Right atrium auricular region (tissue), 2 donors: ENCODE measurements at regions not wholly inside any gene's neighbourhood (a gene's known extent, or its start where the extent isn't known, plus 50 kb on each side); places are given as distances from the start of the nearest gene placed in this dataset.

Experiments
- DNase-seq: peaks from one replicate; pipeline ENCODE4 v3.0.0-alpha.2; 2019; ENCODE audit warnings: low spot score
- H3K27ac ChIP-seq, 2 donors: fragments of 200-600 bp; sonication (generic); 1 replicate in 1 of 2; 2 replicates in 1 of 2; pipeline ENCODE4 v1.5.1; 2016 to 2019
- H3K27me3 ChIP-seq, 2 donors: fragments of 200-600 bp; sonication (generic); one replicate each; pipeline versions ENCODE4 v1.5.1 to v1.6.0; 2017 to 2019
- H3K36me3 ChIP-seq: fragments of 200-600 bp; sonication (generic); one replicate; pipeline ENCODE4 v1.5.1; 2016
- H3K4me1 ChIP-seq, 2 donors: fragments of 200-600 bp; sonication (generic); one replicate each; pipeline versions ENCODE4 v1.5.1 to v1.6.0; 2017 to 2019
- H3K4me3 ChIP-seq, 2 donors: fragments of 200-600 bp; sonication (generic); 1 replicate in 1 of 2; 2 replicates in 1 of 2; pipeline ENCODE4 v1.5.1; 2017 to 2019; ENCODE audit warnings: mild to moderate bottlenecking in 1 of 2, moderate library complexity in 1 of 2
- H3K9me3 ChIP-seq, 2 donors: fragments of 200-600 bp; sonication (generic); one replicate each; pipeline ENCODE4 v1.5.1; 2019
- TF ChIP-seq, protein P1 (sequence below), 2 donors: fragments of 200-600 bp; sonication (generic); IDR thresholded peaks; one replicate each; pipeline ENCODE4 v1.5.1; 2019; ENCODE audit warnings: antibody characterized with exemption in 2 of 2

DNA sequence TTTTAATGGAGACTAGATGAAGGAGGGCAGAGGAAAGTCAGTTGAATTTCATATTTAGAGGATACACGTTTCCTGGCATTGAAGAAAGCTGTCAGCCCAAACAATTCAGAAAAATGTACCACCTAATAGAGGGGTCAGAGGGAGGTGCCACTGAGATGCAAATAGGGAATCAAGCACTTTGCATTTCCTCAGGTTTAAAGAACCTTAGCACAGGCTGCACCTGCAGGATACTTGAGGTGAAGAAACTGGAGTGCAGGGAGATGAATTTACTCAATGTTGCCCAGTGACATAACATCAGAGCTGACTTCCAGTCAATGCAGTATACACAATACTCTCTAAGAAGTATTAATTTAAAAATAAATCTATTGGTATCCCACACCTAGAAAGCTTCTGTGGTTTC is 67.0 kb upstream of the MAST4 start:
- no peak for DNase-seq
- no peak overlapping the region for H3K4me3 ChIP-seq
- no peaks in the 10 kb centered on the region for H3K36me3 ChIP-seq
- H3K27ac ChIP-seq: no peak overlapping the region
- no peaks in the 10 kb centered on the region for H3K4me1 ChIP-seq
- TF ChIP-seq, protein P1, sequence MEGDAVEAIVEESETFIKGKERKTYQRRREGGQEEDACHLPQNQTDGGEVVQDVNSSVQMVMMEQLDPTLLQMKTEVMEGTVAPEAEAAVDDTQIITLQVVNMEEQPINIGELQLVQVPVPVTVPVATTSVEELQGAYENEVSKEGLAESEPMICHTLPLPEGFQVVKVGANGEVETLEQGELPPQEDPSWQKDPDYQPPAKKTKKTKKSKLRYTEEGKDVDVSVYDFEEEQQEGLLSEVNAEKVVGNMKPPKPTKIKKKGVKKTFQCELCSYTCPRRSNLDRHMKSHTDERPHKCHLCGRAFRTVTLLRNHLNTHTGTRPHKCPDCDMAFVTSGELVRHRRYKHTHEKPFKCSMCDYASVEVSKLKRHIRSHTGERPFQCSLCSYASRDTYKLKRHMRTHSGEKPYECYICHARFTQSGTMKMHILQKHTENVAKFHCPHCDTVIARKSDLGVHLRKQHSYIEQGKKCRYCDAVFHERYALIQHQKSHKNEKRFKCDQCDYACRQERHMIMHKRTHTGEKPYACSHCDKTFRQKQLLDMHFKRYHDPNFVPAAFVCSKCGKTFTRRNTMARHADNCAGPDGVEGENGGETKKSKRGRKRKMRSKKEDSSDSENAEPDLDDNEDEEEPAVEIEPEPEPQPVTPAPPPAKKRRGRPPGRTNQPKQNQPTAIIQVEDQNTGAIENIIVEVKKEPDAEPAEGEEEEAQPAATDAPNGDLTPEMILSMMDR (IDR thresholded peaks at IDR 0.05): no peak
- H3K27me3 ChIP-seq: no peaks in the 10 kb centered on the region
- H3K9me3 ChIP-seq: no peaks in the 10 kb centered on the region

DNA sequence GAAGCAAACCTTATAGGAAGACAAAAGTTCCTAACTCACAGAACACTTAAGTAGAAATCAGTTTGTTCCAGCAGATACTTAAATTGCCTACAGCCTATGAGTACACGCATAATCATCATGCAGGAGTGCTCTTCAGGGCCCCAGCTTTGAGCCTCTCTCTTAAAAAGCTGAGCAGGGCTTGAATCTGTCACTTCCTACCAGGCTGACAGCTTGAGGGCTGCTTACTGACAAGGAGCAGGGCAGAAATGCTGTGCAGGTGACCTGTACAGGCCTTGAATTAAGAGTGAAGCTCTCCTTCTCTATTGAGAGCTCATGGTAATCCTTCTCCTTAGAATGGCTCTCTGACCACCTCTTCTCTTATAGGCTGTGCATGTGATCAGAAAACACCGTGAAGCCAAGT is 66.5 kb upstream of the MAST4 start:
- no peak overlapping the region for H3K27ac ChIP-seq
- DNase-seq: no peak
- TF ChIP-seq, protein P1 (IDR thresholded peaks at IDR 0.05): no peak
- no peaks in the 10 kb centered on the region for H3K4me1 ChIP-seq
- no peaks in the 10 kb centered on the region for H3K36me3 ChIP-seq
- H3K27me3 ChIP-seq: no peaks in the 10 kb centered on the region
- H3K9me3 ChIP-seq: no peaks in the 10 kb centered on the region
- H3K4me3 ChIP-seq: no peak overlapping the region

DNA sequence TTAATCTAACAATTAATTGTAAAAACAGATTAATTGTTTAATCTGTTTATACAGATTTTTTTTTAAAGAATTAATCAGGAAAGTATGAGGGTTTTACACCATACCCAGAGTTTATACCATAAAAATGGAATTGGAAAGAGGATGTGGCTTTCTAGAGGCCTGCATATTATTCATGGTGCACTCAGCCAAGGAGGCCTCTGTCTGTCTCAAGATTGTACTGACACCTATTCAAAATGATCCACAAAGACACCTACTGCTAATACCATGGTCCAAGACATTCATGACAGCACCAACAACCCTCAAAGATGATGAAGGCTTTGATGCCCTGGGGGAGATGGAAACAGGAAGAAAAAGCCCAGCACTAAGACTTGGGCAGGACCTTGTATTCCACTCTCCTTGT is 58.1 kb upstream of the MAST4 start:
- TF ChIP-seq, protein P1 (IDR thresholded peaks at IDR 0.05): no peak
- no peak for DNase-seq
- no peaks in the 10 kb centered on the region for H3K36me3 ChIP-seq
- no peak overlapping the region for H3K4me3 ChIP-seq
- no peaks in the 10 kb centered on the region for H3K4me1 ChIP-seq
- no peaks in the 10 kb centered on the region for H3K27me3 ChIP-seq
- no peak overlapping the region for H3K27ac ChIP-seq
- H3K9me3 ChIP-seq: no peaks in the 10 kb centered on the region

DNA sequence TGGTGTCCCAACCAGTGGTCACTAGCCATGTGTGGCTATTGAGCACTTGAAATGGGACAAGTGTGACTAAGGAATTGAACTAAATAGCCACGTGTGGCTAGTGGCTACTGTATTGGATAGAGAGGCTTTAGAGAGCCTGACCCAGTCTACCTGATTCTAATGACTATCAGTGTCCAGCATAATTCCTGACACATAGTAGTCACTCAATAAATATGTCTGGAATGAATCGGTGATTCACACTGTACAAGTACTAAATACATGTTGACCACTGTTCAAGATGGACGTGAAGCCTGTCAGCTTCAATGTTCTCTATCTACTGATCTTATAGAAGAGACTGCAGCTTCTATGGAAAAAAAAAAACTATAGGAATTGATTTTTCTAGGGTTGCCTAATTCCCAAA is 57.7 kb upstream of the MAST4 start:
- no peak overlapping the region for H3K27ac ChIP-seq
- no peaks in the 10 kb centered on the region for H3K9me3 ChIP-seq
- no peaks in the 10 kb centered on the region for H3K4me1 ChIP-seq
- no peak overlapping the region for H3K4me3 ChIP-seq
- DNase-seq: no peak
- TF ChIP-seq, protein P1 (IDR thresholded peaks at IDR 0.05): no peak
- H3K27me3 ChIP-seq: no peaks in the 10 kb centered on the region
- no peaks in the 10 kb centered on the region for H3K36me3 ChIP-seq

DNA sequence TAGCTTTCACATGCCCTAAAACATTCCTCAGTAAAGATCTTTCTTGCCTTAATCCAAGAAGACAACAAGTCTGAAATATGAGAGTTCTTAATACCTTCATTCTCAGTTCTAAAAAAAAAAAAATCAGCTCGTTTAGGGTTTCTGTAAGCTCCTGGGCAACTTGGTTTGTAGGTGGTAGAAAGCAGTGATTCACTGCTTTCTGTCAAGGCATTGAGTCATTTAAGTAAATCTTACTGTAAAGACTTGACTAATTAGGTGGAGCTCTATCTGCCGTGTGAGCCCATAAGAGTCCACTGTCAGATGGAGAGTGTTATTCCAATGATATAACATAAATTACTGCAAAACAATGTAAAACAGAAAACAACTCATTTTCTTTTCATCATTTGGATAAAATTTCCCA is 56.1 kb upstream of the MAST4 start:
- Histone ChIP-seq H3K27me3 (no peaks in the 10 kb centered on the region), H3K27ac (no peak overlapping the region)
- TF ChIP-seq, protein P1 (IDR thresholded peaks at IDR 0.05): no peak

DNA sequence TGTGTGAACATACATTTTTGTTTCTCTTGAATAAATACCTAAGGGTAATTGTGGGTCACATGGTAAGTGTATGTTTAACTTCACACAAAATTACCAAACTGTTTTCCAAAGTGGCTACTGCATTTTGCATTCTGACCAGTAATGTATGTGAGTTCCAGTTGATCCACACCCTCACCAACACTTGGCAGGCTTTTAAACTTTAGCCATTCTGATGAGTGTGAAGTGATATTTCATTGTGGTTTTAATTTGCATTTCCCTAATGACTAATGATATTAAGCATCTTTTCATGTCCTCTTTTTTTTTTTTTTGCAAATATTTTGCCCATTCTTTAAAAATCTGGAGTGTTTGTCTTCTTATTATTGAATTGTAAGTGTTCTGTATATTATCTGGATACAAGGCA is 53.5 kb upstream of the MAST4 start:
- H3K9me3 ChIP-seq: peaks cover 0 to 14% of the 10 kb centered on the region in 2 donors
- no peaks in the 10 kb centered on the region for H3K27me3 ChIP-seq
- no peaks in the 10 kb centered on the region for H3K4me1 ChIP-seq
- no peak overlapping the region for H3K27ac ChIP-seq
- DNase-seq: no peak
- no peak overlapping the region for H3K4me3 ChIP-seq
- TF ChIP-seq, protein P1 (IDR thresholded peaks at IDR 0.05): no peak
- no peaks in the 10 kb centered on the region for H3K36me3 ChIP-seq

More for the DNA sequence above, 56.1 kb upstream of the MAST4 start:
- no peak for DNase-seq
- Histone ChIP-seq H3K36me3 (no peaks in the 10 kb centered on the region), H3K4me1 (no peaks in the 10 kb centered on the region), H3K9me3 (no peaks in the 10 kb centered on the region), H3K4me3 (no peak overlapping the region)
